GM23338 (cell line): ENCODE measurements at regions not wholly inside any gene's neighbourhood (a gene's known extent, or its start where the extent isn't known, plus 50 kb on each side); places are given as distances from the start of the nearest gene placed in this dataset.

Experiments
- ATAC-seq: fragments of 200-7000 bp; cut with Tn5 transposase; 3 replicates; pipeline ENCODE4 v1.9.1; 2020
- DNase-seq: peaks from one replicate; pipeline ENCODE4 v3.0.0-alpha.2; 2015; ENCODE audit warnings: low spot score
- H2AFZ ChIP-seq: fragments of 200-600 bp; sonication (generic); 2 replicates; pipeline ENCODE4 v1.8.0; 2016; ENCODE audit warnings: antibody characterized with exemption, mild to moderate bottlenecking, moderate library complexity
- H3F3A ChIP-seq: fragments of 200-600 bp; sonication (generic); replicated peaks from 2 replicates; pipeline ENCODE4 v1.8.0; 2017; ENCODE audit warnings: antibody characterized with exemption, mixed run types, low read depth
- H3K27ac ChIP-seq: fragments of 200-600 bp; sonication (generic); 2 replicates; pipeline ENCODE4 v1.6.1; 2016; ENCODE audit warnings: low read depth
- H3K27me3 ChIP-seq: fragments of 200-600 bp; sonication (generic); 2 replicates; pipeline ENCODE4 v1.8.0; 2016; ENCODE audit warnings: mild to moderate bottlenecking, mixed run types, moderate library complexity; ENCODE audit not compliant: insufficient read depth
- H3K36me3 ChIP-seq: fragments of 200-600 bp; sonication (generic); 2 replicates; pipeline ENCODE4 v1.8.0; 2016; ENCODE audit warnings: mild to moderate bottlenecking; ENCODE audit not compliant: insufficient read depth
- H3K4me1 ChIP-seq: fragments of 200-600 bp; sonication (generic); 2 replicates; pipeline ENCODE4 v1.8.0; 2016; ENCODE audit warnings: mild to moderate bottlenecking, moderate library complexity; ENCODE audit not compliant: insufficient read depth
- H3K4me2 ChIP-seq: fragments of 200-600 bp; sonication (generic); 2 replicates; pipeline ENCODE4 v1.7.1; 2017; ENCODE audit warnings: mixed run types
- H3K4me3 ChIP-seq: fragments of 200-600 bp; sonication (generic); 2 replicates; pipeline ENCODE4 v1.6.1; 2016; ENCODE audit warnings: mixed run types
- H3K79me2 ChIP-seq: fragments of 200-600 bp; sonication (generic); replicated peaks from 2 replicates; pipeline ENCODE4 v1.8.0; 2017; ENCODE audit warnings: mild to moderate bottlenecking; ENCODE audit not compliant: insufficient read depth
- H3K9me2 ChIP-seq: fragments of 200-600 bp; sonication (generic); 2 replicates; pipeline ENCODE4 v1.8.0; 2017; ENCODE audit not compliant: insufficient read depth
- H4K20me1 ChIP-seq: fragments of 200-600 bp; sonication (generic); replicated peaks from 2 replicates; pipeline ENCODE4 v1.8.0; 2017; ENCODE audit warnings: mild to moderate bottlenecking; ENCODE audit not compliant: insufficient read depth
- H3K27ac Mint-ChIP-seq: 2 replicates; pipeline ENCODE4 v1.8.0; 2020; ENCODE audit warnings: inconsistent platforms, mild to moderate bottlenecking, moderate library complexity, mixed read lengths
- H3K27me3 Mint-ChIP-seq: 3 replicates; pipeline ENCODE4 v1.8.0; 2022; ENCODE audit warnings: low read depth, mild to moderate bottlenecking, moderate library complexity, mixed read lengths, inconsistent platforms; ENCODE audit not compliant: insufficient read depth, poor library complexity
- H3K36me3 Mint-ChIP-seq: 3 replicates; pipeline ENCODE4 v1.8.0; 2021; ENCODE audit warnings: low read depth, mild to moderate bottlenecking, inconsistent platforms, moderate library complexity, mixed read lengths
- H3K4me1 Mint-ChIP-seq: 3 replicates; pipeline ENCODE4 v1.8.0; 2020; ENCODE audit warnings: mild to moderate bottlenecking, inconsistent platforms, mixed read lengths
- H3K4me3 Mint-ChIP-seq: 3 replicates; pipeline ENCODE4 v1.8.0; 2021; ENCODE audit warnings: moderate library complexity, mild to moderate bottlenecking, inconsistent platforms, mixed read lengths
- H3K9me3 Mint-ChIP-seq: 3 replicates; pipeline ENCODE4 v1.8.0; 2020; ENCODE audit warnings: moderate library complexity, mild to moderate bottlenecking, inconsistent platforms, mixed read lengths
- CREB1 ChIP-seq: fragments of 250-450 bp; sonication (Bioruptor Pico); IDR thresholded peaks from 2 replicates; pipeline ENCODE4 v1.5.0; 2020; ENCODE audit warnings: low read depth, mild to moderate bottlenecking, moderate library complexity
- CTCF ChIP-seq, 2 experiments: fragments of 200-600 bp in 1 of 2; sonication (generic) in 1 of 2; conservative IDR thresholded peaks; 2 replicates each; pipeline versions ENCODE4 v1.5.1 to v1.6.1; 2016 to 2017; ENCODE audit warnings: antibody characterized with exemption in 2 of 2, low read depth in 2 of 2, mild to moderate bottlenecking in 2 of 2, moderate library complexity in 1 of 2
- EZH2 ChIP-seq: fragments of 200-600 bp; sonication (generic); IDR thresholded peaks from one replicate; pipeline ENCODE4 v1.8.0; 2017; ENCODE audit warnings: antibody characterized with exemption, mild to moderate bottlenecking, low read depth; ENCODE audit not compliant: unreplicated experiment
- EZH2phosphoT487 ChIP-seq: fragments of 200-600 bp; sonication (generic); IDR thresholded peaks from one replicate; pipeline ENCODE4 v1.8.1; 2018; ENCODE audit warnings: antibody characterized with exemption; ENCODE audit not compliant: unreplicated experiment
- JUNB ChIP-seq: IDR thresholded peaks from one replicate; pipeline ENCODE4 v1.6.1; 2016; ENCODE audit warnings: antibody characterized with exemption; ENCODE audit not compliant: unreplicated experiment
- NANOG ChIP-seq: IDR thresholded peaks from 2 replicates; pipeline ENCODE4 v1.6.1; 2016; ENCODE audit warnings: antibody characterized with exemption, borderline replicate concordance
- POLR2AphosphoS5 ChIP-seq: IDR thresholded peaks from 2 replicates; pipeline ENCODE4 v1.6.1; 2016; ENCODE audit warnings: antibody characterized with exemption, low read depth
- STAT1 ChIP-seq: IDR thresholded peaks from one replicate; pipeline ENCODE4 v1.6.1; 2016; ENCODE audit warnings: antibody characterized with exemption; ENCODE audit not compliant: unreplicated experiment
- ZNF114 ChIP-seq: fragments of 250-450 bp; sonication (Bioruptor Pico); IDR thresholded peaks from 2 replicates; pipeline ENCODE4 v1.5.0; 2020; ENCODE audit warnings: mild to moderate bottlenecking, moderate library complexity
- ZNF331 ChIP-seq: fragments of 250-450 bp; sonication (Bioruptor Pico); IDR thresholded peaks from 2 replicates; pipeline ENCODE4 v1.5.0; 2020; ENCODE audit warnings: low read depth, mild to moderate bottlenecking, moderate library complexity
- TF ChIP-seq, protein P1 (sequence below): fragments of 250-450 bp; sonication (Bioruptor Pico); IDR thresholded peaks from 2 replicates; pipeline ENCODE4 v1.5.0; 2020; ENCODE audit warnings: mild to moderate bottlenecking, moderate library complexity
- TF ChIP-seq, protein P2 (sequence below): IDR thresholded peaks from 2 replicates; pipeline ENCODE4 v1.6.1; 2016; ENCODE audit warnings: antibody characterized with exemption

DNA sequence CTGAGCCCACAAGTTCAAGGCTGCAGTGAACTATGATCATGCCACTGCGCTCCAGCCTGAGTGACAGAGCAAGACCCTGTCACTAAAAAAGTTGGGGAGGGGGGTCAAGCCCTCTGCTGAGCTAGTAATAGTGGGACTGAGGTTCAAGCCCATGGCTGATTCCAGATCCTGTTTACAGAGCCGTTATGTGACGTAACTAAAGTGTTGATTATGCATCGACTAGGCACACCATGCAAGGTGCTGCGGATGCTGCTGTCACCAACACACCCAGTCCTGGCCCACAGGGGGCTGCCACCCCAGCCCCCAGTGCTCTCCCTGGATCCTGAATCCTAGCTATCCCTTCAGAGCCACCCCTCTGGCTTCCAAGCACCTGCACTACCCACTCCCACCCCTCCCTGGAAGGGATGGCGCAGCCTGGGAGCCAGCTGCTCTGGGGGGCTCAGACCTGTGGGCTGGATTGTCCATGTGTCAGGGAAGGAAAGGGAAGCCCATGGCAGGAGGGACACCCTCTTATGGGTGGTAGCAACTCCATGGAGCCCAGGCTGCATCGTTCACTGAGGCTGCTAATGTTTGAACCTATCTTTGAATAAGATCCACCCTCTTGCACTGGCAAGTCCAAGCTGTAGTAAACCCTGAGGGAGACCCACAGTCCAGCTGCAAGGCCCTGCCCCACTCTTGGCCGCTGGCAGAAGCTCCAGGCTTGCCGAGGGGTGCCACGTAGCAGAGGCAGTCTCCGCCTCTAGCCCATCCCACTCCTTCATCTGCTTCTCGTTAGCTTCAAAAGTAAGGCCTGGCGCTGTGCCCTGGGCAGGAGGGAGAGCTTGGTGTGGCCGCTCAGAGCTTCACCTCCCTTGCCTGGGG lies 95.0 kb downstream of the SNX5 start:
- DNase-seq: peak; percentile 47
- no peaks in the 10 kb centered on the region for H3K9me3 Mint-ChIP-seq

DNA sequence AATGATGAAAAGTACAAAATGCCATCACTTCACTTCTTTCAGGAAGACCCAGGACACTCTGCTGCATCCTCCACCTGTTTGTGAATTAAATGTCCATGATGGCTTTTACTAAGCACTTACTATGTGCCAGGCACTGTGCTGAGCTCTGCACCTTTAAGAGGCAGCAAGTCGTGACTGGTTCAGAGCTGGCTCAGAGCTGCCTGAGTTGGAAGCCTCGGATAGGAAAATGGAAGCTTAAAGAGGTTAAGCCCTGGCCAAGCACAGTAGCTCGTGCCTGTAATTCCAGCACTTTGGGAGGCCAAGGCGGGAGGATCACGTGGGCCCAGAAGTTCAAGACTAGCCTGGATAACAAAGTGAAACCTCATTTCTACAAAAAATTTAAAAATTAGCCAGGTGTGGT lies 95.6 kb downstream of the SNX5 start:
- no peak for ATAC-seq
- Histone ChIP-seq H3K4me3 (no peak overlapping the region), H3K4me1 (peaks cover 60% of the 10 kb centered on the region), H3F3A (no peaks in the 10 kb centered on the region; the same call in 1 of the 2 replicates), H3K79me2 (no peaks in the 10 kb centered on the region), H4K20me1 (no peaks in the 10 kb centered on the region), H3K9me2 (no peaks in the 10 kb centered on the region), H3K27ac (no peak overlapping the region), H3K27me3 (no peaks in the 10 kb centered on the region), H3K36me3 (no peaks in the 10 kb centered on the region), H3K4me2 (no peak overlapping the region), H2AFZ (no peak overlapping the region)
- Mint-ChIP-seq H3K36me3 (no peaks in the 10 kb centered on the region), H3K27me3 (peaks cover 5% of the 10 kb centered on the region), H3K9me3 (no peaks in the 10 kb centered on the region), H3K4me3 (no peak overlapping the region), H3K27ac (no peak overlapping the region), H3K4me1 (peaks cover 74% of the 10 kb centered on the region)
- DNase-seq: no peak
- TF ChIP-seq POLR2AphosphoS5: no peak
- TF ChIP-seq CREB1 (CRISPR knock-in tag): no peak
- TF ChIP-seq ZNF331 (CRISPR knock-in tag): no peak
- TF ChIP-seq, protein P1, sequence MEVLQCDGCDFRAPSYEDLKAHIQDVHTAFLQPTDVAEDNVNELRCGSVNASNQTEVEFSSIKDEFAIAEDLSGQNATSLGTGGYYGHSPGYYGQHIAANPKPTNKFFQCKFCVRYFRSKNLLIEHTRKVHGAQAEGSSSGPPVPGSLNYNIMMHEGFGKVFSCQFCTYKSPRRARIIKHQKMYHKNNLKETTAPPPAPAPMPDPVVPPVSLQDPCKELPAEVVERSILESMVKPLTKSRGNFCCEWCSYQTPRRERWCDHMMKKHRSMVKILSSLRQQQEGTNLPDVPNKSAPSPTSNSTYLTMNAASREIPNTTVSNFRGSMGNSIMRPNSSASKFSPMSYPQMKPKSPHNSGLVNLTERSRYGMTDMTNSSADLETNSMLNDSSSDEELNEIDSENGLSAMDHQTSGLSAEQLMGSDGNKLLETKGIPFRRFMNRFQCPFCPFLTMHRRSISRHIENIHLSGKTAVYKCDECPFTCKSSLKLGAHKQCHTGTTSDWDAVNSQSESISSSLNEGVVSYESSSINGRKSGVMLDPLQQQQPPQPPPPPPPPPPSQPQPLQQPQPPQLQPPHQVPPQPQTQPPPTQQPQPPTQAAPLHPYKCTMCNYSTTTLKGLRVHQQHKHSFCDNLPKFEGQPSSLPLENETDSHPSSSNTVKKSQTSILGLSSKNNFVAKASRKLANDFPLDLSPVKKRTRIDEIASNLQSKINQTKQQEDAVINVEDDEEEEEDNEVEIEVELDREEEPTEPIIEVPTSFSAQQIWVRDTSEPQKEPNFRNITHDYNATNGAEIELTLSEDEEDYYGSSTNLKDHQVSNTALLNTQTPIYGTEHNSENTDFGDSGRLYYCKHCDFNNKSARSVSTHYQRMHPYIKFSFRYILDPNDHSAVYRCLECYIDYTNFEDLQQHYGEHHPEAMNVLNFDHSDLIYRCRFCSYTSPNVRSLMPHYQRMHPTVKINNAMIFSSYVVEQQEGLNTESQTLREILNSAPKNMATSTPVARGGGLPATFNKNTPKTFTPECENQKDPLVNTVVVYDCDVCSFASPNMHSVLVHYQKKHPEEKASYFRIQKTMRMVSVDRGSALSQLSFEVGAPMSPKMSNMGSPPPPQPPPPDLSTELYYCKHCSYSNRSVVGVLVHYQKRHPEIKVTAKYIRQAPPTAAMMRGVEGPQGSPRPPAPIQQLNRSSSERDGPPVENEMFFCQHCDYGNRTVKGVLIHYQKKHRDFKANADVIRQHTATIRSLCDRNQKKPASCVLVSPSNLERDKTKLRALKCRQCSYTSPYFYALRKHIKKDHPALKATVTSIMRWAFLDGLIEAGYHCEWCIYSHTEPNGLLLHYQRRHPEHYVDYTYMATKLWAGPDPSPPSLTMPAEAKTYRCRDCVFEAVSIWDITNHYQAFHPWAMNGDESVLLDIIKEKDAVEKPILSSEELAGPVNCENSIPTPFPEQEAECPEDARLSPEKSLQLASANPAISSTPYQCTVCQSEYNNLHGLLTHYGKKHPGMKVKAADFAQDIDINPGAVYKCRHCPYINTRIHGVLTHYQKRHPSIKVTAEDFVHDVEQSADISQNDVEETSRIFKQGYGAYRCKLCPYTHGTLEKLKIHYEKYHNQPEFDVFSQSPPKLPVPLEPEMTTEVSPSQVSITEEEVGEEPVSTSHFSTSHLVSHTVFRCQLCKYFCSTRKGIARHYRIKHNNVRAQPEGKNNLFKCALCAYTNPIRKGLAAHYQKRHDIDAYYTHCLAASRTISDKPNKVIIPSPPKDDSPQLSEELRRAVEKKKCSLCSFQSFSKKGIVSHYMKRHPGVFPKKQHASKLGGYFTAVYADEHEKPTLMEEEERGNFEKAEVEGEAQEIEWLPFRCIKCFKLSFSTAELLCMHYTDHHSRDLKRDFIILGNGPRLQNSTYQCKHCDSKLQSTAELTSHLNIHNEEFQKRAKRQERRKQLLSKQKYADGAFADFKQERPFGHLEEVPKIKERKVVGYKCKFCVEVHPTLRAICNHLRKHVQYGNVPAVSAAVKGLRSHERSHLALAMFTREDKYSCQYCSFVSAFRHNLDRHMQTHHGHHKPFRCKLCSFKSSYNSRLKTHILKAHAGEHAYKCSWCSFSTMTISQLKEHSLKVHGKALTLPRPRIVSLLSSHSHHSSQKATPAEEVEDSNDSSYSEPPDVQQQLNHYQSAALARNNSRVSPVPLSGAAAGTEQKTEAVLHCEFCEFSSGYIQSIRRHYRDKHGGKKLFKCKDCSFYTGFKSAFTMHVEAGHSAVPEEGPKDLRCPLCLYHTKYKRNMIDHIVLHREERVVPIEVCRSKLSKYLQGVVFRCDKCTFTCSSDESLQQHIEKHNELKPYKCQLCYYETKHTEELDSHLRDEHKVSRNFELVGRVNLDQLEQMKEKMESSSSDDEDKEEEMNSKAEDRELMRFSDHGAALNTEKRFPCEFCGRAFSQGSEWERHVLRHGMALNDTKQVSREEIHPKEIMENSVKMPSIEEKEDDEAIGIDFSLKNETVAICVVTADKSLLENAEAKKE (CRISPR knock-in tag): no peak
- TF ChIP-seq CTCF (conservative IDR thresholded peaks at IDR 0.05; ENCODE audit: low read depth in 2 of 2): no peak
- TF ChIP-seq JUNB: no peak
- no peak for TF ChIP-seq ZNF114 (CRISPR knock-in tag)
- TF ChIP-seq STAT1: no peak
- no peak for TF ChIP-seq EZH2phosphoT487
- TF ChIP-seq, protein P2, sequence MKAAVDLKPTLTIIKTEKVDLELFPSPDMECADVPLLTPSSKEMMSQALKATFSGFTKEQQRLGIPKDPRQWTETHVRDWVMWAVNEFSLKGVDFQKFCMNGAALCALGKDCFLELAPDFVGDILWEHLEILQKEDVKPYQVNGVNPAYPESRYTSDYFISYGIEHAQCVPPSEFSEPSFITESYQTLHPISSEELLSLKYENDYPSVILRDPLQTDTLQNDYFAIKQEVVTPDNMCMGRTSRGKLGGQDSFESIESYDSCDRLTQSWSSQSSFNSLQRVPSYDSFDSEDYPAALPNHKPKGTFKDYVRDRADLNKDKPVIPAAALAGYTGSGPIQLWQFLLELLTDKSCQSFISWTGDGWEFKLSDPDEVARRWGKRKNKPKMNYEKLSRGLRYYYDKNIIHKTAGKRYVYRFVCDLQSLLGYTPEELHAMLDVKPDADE: no peak
- TF ChIP-seq NANOG: no peak
- TF ChIP-seq EZH2: no peak

More for the DNA sequence above, 95.0 kb downstream of the SNX5 start:
- peak overlapping the region; percentile 34; the same call in 1 of the 2 replicates for H2AFZ ChIP-seq
- H3K4me2 ChIP-seq: no peak overlapping the region
- H3F3A ChIP-seq: no peaks in the 10 kb centered on the region; the same call in 1 of the 2 replicates
- ATAC-seq: peak; percentile 48
- Mint-ChIP-seq H3K4me1 (peaks cover 68% of the 10 kb centered on the region), H3K27me3 (peaks cover 7% of the 10 kb centered on the region), H3K36me3 (no peaks in the 10 kb centered on the region), H3K27ac (no peak overlapping the region), H3K4me3 (no peak overlapping the region)
- no peak overlapping the region for H3K27ac ChIP-seq
- no peaks in the 10 kb centered on the region for H3K79me2 ChIP-seq
- no peaks in the 10 kb centered on the region for H3K27me3 ChIP-seq
- no peaks in the 10 kb centered on the region for H3K9me2 ChIP-seq
- H3K4me1 ChIP-seq: peaks cover 55% of the 10 kb centered on the region
- H3K36me3 ChIP-seq: no peaks in the 10 kb centered on the region
- H4K20me1 ChIP-seq: no peaks in the 10 kb centered on the region
- TF ChIP-seq ZNF114 (CRISPR knock-in tag) (no peak), EZH2phosphoT487 (no peak), ZNF331 (CRISPR knock-in tag) (no peak), JUNB (no peak)
- no peak overlapping the region for H3K4me3 ChIP-seq
